ENCODE measurements at regions not wholly inside any gene's neighbourhood (a gene's known extent, or its start where the extent isn't known, plus 50 kb on each side); places are given as distances from the start of the nearest gene placed in this dataset.

- no peak for DNase-seq
Observed at GRCh38 chr2:16180631-16181030, 240.3 kb downstream of the MYCN start.

- no peak for DNase-seq
Observed at GRCh38 chr2:16179701-16180416, 239.5 kb downstream of the MYCN start.

GRCh38 chr2:16178551-16179130 lies 238.3 kb downstream of the MYCN start:
- no peak for DNase-seq

- no peak for DNase-seq
Observed at GRCh38 chr2:16177671-16178180, 237.4 kb downstream of the MYCN start.

- DNase-seq: no peak
Observed at GRCh38 chr2:16176971-16177480, 236.7 kb downstream of the MYCN start.

GRCh38 chr2:16175247-16175825 lies 235.0 kb downstream of the MYCN start:
- no peak for DNase-seq

GRCh38 chr2:16174693-16175045 lies 234.3 kb downstream of the MYCN start:
- no peak for DNase-seq

GRCh38 chr2:16173893-16174692 lies 233.7 kb downstream of the MYCN start:
- DNase-seq: no peak

GRCh38 chr2:16172324-16173175 lies 232.2 kb downstream of the MYCN start:
- no peak for DNase-seq

- no peak for DNase-seq
Observed at GRCh38 chr2:16171425-16171920, 231.1 kb downstream of the MYCN start.

GRCh38 chr2:16170675-16171424 lies 230.5 kb downstream of the MYCN start:
- no peak for DNase-seq

- DNase-seq: no peak
Observed at GRCh38 chr2:16169381-16169960, 229.1 kb downstream of the MYCN start.

- DNase-seq: no peak
Observed at GRCh38 chr2:16168506-16169264, 228.3 kb downstream of the MYCN start.

GRCh38 chr2:16167870-16168426 lies 227.6 kb downstream of the MYCN start:
- no peak for DNase-seq

GRCh38 chr2:16167451-16167861 lies 227.1 kb downstream of the MYCN start:
- no peak for DNase-seq

- no peak for DNase-seq
Observed at GRCh38 chr2:16166327-16166981, 226.1 kb downstream of the MYCN start.

- no peak for DNase-seq
Observed at GRCh38 chr2:16165518-16166326, 225.4 kb downstream of the MYCN start.

GRCh38 chr2:16162491-16163040 lies 222.2 kb downstream of the MYCN start:
- DNase-seq: no peak

Measured in GF-D8 (cell line).